Left lung (tissue), 4 donors: ENCODE measurements at regions not wholly inside any gene's neighbourhood (a gene's known extent, or its start where the extent isn't known, plus 50 kb on each side); places are given as distances from the start of the nearest gene placed in this dataset.
"Not testable (repeated sequence)": the region's sequence is repeated elsewhere in the genome, so short reads cannot be mapped to it uniquely, and the experiment has no call there.

Experiments
- ATAC-seq: fragments of 200-7000 bp; cut with Tn5 transposase; one replicate; pipeline ENCODE4 v1.9.1; 2020; ENCODE audit warnings: moderate library complexity
- DNase-seq, 4 donors: peaks; one replicate each; pipeline ENCODE4 v3.0.0-alpha.2; 2013 to 2020
- H3K27ac ChIP-seq, 2 donors: fragments of 200-600 bp; sonication (generic) in 1 of 2; one replicate each; pipeline versions ENCODE4 v1.5.0 to v1.8.0; 2020 to 2021
- H3K27me3 ChIP-seq, 2 donors: fragments of 200-600 bp; sonication (generic) in 1 of 2; one replicate each; pipeline versions ENCODE4 v1.5.0 to v1.8.0; 2020 to 2021
- H3K36me3 ChIP-seq, 2 donors: fragments of 200-600 bp; sonication (generic) in 1 of 2; one replicate each; pipeline versions ENCODE4 v1.5.0 to v1.8.0; 2020 to 2021
- H3K4me1 ChIP-seq, 2 donors: fragments of 200-600 bp; one replicate each; pipeline ENCODE4 v1.8.0; 2021
- H3K4me3 ChIP-seq, 2 donors: fragments of 200-600 bp; sonication (generic) in 1 of 2; one replicate each; pipeline versions ENCODE4 v1.5.0 to v1.8.0; 2020 to 2021; ENCODE audit warnings: mild to moderate bottlenecking in 1 of 2
- H3K9me3 ChIP-seq, 2 donors: fragments of 200-600 bp; sonication (generic) in 1 of 2; one replicate each; pipeline versions ENCODE4 v1.5.0 to v1.8.0; 2020 to 2021
- CTCF ChIP-seq, 2 donors: fragments of 200-600 bp; sonication (generic) in 1 of 2; IDR thresholded peaks; one replicate each; pipeline versions ENCODE4 v1.5.0 to v1.8.0; 2021; ENCODE audit warnings: antibody characterized with exemption in 2 of 2
- intact Hi-C, 2 donors: fragments of 100-400 bp; cut with DNase I; formaldehyde crosslinking; loops; one replicate each; pipeline versions ENCODE4 v1.11.2 to v1.14.2; 2022
- donor health status: DM: no; HTN: yes; CAD: no.
- donor health status: DM: no; HTN: no; CAD: no.

GRCh38 chr15:26125664-26126063, 262.5 kb upstream of the ATP10A start:
- Histone ChIP-seq H3K4me1 (no peaks in the 10 kb centered on the region), H3K9me3 (no peaks in the 10 kb centered on the region), H3K27me3 (no peaks in the 10 kb centered on the region), H3K4me3 (no peak overlapping the region), H3K27ac (no peak overlapping the region), H3K36me3 (no peaks in the 10 kb centered on the region)
- DNase-seq (no peak), ATAC-seq (no peak)
- TF ChIP-seq CTCF (IDR thresholded peaks at IDR 0.05): no peak
- intact Hi-C loops: no loop called here

DNA sequence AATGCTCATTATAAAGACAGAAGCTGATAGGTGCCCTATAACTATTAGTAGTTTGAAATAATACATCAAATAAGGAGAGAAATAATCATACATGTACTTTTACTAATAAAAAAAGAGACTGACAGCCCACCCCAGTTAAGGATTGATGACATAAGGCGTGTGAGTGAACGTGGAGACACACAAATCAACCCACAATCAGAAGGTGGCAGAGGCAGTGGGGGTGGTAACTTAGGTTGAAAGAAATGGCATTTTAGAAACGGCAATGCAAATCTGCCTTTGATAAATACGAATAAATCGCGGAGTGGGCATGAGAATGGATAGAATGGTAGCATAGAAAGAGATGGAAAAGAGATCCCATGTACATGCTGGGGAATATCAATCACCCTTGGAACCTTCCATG, 256.2 kb upstream of the ATP10A start:
- no peaks in the 10 kb centered on the region for H3K4me1 ChIP-seq
- H3K4me3 ChIP-seq: no peak overlapping the region
- peaks cover 0 to 2% of the 10 kb centered on the region in 2 donors for H3K9me3 ChIP-seq
- intact Hi-C loops: no loop called here
- ATAC-seq (no peak), DNase-seq (no peak)
- H3K27ac ChIP-seq: no peak overlapping the region
- H3K36me3 ChIP-seq: no peaks in the 10 kb centered on the region
- TF ChIP-seq CTCF (IDR thresholded peaks at IDR 0.05): no peak
- H3K27me3 ChIP-seq: no peaks in the 10 kb centered on the region

- H3K4me3 ChIP-seq: no peak overlapping the region
- H3K36me3 ChIP-seq: no peaks in the 10 kb centered on the region
- no peak for TF ChIP-seq CTCF (IDR thresholded peaks at IDR 0.05)
- H3K27me3 ChIP-seq: no peaks in the 10 kb centered on the region
- intact Hi-C loops: no loop called here
- no peak overlapping the region for H3K27ac ChIP-seq
- no peak for ATAC-seq
- no peaks in the 10 kb centered on the region for H3K4me1 ChIP-seq
- H3K9me3 ChIP-seq: peaks cover 0 to 4% of the 10 kb centered on the region in 2 donors
- no peak for DNase-seq
Measured at GRCh38 chr15:26115229-26115943, 252.3 kb upstream of the ATP10A start.

- ATAC-seq, H3K36me3 ChIP-seq, H3K4me1 ChIP-seq, H3K27me3 ChIP-seq, H3K9me3 ChIP-seq, intact Hi-C loops, H3K4me3 ChIP-seq, H3K27ac ChIP-seq, DNase-seq: not testable (repeated sequence)
Measured at GRCh38 chr15:26114128-26114527, 251.0 kb upstream of the ATP10A start.

DNA sequence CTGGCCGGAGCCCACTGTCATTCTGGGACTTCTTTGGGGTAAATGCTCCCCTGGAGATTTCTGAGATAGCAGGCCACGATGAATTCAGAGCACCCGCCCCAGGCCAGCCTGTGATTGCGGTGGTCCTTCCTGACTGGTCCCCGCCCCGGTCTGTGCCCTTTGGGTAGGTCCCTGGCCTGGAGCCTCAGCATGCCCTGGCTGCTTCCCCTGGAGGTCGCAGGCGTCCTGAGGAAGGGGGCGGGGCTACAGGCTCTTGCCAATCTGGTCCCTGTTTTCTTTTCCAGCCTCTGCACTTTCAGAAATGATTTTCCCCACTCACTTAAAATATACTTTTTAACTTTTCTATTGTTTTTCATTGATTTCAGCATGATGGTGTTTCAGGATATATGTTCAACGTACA, 250.2 kb upstream of the ATP10A start:
- no peaks in the 10 kb centered on the region for H3K27me3 ChIP-seq
- DNase-seq (no peak), ATAC-seq (no peak)
- intact Hi-C loops: no loop called here
- H3K4me1 ChIP-seq: no peaks in the 10 kb centered on the region
- no peak for TF ChIP-seq CTCF (IDR thresholded peaks at IDR 0.05)
- H3K4me3 ChIP-seq: no peak overlapping the region
- H3K36me3 ChIP-seq: no peaks in the 10 kb centered on the region
- H3K27ac ChIP-seq: no peak overlapping the region
- peaks cover 0 to 2% of the 10 kb centered on the region in 2 donors for H3K9me3 ChIP-seq

DNA sequence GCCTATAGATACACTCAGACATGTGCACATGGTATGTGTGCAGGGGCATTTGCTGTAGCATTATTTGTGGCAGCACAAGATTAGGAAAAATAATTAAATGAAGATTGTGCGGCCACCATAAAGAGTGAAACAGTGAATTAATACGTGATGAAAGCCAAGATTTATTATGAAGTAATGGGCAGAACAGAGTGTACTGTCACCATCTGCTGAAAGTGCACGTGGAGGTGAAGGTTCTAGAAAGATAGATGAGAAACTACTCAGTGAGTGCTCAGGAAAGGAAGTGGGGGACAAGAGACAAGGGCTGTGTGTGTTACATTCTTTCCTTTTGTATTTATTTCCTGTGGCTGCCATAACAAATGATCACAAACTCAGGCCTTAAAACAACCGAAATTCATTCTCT, 246.1 kb upstream of the ATP10A start:
- DNase-seq: no peak
- TF ChIP-seq CTCF (IDR thresholded peaks at IDR 0.05): no peak
- no peak for ATAC-seq
- Histone ChIP-seq H3K27ac (no peak overlapping the region), H3K4me1 (no peaks in the 10 kb centered on the region), H3K4me3 (no peak overlapping the region), H3K9me3 (peaks cover 0 to 11% of the 10 kb centered on the region in 2 donors), H3K27me3 (no peaks in the 10 kb centered on the region), H3K36me3 (no peaks in the 10 kb centered on the region)
- intact Hi-C loops: no loop called here
